ENCODE measurements at regions not wholly inside any gene's neighbourhood (a gene's known extent, or its start where the extent isn't known, plus 50 kb on each side); places are given as distances from the start of the nearest gene placed in this dataset.

GRCh38 chr3:96748139-96748538, 66.3 kb upstream of the EPHA6 start:
- ChIA-PET POLR2A (no interaction called here), CTCF (no interaction called here)
- no peak overlapping the region for H3K4me3 Mint-ChIP-seq (ENCODE audit: unreplicated experiment)
- intact Hi-C loops (cut with micrococcal nuclease; ENCODE audit: unreplicated experiment) = no loop called here
- no peaks in the 10 kb centered on the region for H3K27me3 Mint-ChIP-seq (ENCODE audit: insufficient read depth, unreplicated experiment)
- no TSS peak for BruUV-seq (replicated peaks)
- Histone ChIP-seq H3K4me1 (no peaks in the 10 kb centered on the region), H3K9me3 (no peaks in the 10 kb centered on the region; the same call in 1 of the 2 replicates), H3K27me3 (replicated peaks; ENCODE audit: control insufficient read depth, insufficient read depth, low read length) (no peaks in the 10 kb centered on the region), H3K36me3 (ENCODE audit: control insufficient read depth, insufficient read depth, low read length) (no peaks in the 10 kb centered on the region), H3K4me3 (ENCODE audit: low read depth, low read length) (no peak overlapping the region)
- peaks cover 21% of the 10 kb centered on the region for H3K9me3 Mint-ChIP-seq (ENCODE audit: unreplicated experiment)
- no peak overlapping the region for H3K27ac Mint-ChIP-seq (ENCODE audit: unreplicated experiment)
- peaks cover 10% of the 10 kb centered on the region for H3K4me1 Mint-ChIP-seq (ENCODE audit: low read depth, unreplicated experiment)
- TF ChIP-seq, protein P1, sequence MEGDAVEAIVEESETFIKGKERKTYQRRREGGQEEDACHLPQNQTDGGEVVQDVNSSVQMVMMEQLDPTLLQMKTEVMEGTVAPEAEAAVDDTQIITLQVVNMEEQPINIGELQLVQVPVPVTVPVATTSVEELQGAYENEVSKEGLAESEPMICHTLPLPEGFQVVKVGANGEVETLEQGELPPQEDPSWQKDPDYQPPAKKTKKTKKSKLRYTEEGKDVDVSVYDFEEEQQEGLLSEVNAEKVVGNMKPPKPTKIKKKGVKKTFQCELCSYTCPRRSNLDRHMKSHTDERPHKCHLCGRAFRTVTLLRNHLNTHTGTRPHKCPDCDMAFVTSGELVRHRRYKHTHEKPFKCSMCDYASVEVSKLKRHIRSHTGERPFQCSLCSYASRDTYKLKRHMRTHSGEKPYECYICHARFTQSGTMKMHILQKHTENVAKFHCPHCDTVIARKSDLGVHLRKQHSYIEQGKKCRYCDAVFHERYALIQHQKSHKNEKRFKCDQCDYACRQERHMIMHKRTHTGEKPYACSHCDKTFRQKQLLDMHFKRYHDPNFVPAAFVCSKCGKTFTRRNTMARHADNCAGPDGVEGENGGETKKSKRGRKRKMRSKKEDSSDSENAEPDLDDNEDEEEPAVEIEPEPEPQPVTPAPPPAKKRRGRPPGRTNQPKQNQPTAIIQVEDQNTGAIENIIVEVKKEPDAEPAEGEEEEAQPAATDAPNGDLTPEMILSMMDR (IDR thresholded peaks at IDR 0.05; ENCODE audit: insufficient read depth in 1 of 2, low read depth in 1 of 2, low read length in 1 of 2, severe bottlenecking in 1 of 2, unreplicated experiment in 1 of 2) = no peak
- peaks cover 6% of the 10 kb centered on the region for H3K36me3 Mint-ChIP-seq (ENCODE audit: insufficient read depth, unreplicated experiment)
- no peak for DNase-seq

GRCh38 chr3:96750094-96750767, 64.2 kb upstream of the EPHA6 start:
- Mint-ChIP-seq H3K4me1 (ENCODE audit: low read depth, unreplicated experiment) (peaks cover 16% of the 10 kb centered on the region), H3K9me3 (ENCODE audit: unreplicated experiment) (peaks cover 25% of the 10 kb centered on the region), H3K27me3 (ENCODE audit: insufficient read depth, unreplicated experiment) (no peaks in the 10 kb centered on the region), H3K36me3 (ENCODE audit: insufficient read depth, unreplicated experiment) (peaks cover 6% of the 10 kb centered on the region), H3K4me3 (ENCODE audit: unreplicated experiment) (no peak overlapping the region), H3K27ac (ENCODE audit: unreplicated experiment) (no peak overlapping the region)
- Histone ChIP-seq H3K9me3 (no peaks in the 10 kb centered on the region; the same call in 1 of the 2 replicates), H3K4me3 (ENCODE audit: low read depth, low read length) (no peak overlapping the region), H3K27me3 (replicated peaks; ENCODE audit: control insufficient read depth, insufficient read depth, low read length) (no peaks in the 10 kb centered on the region), H3K36me3 (ENCODE audit: control insufficient read depth, insufficient read depth, low read length) (no peaks in the 10 kb centered on the region), H3K4me1 (peaks cover 5% of the 10 kb centered on the region; the same call in 1 of the 2 replicates)
- TF ChIP-seq, protein P1 (IDR thresholded peaks at IDR 0.05; ENCODE audit: insufficient read depth in 1 of 2, low read depth in 1 of 2, low read length in 1 of 2, severe bottlenecking in 1 of 2, unreplicated experiment in 1 of 2) = no peak
- intact Hi-C loops (cut with micrococcal nuclease; ENCODE audit: unreplicated experiment) = no loop called here
- CTCF ChIA-PET = no interaction called here
- POLR2A ChIA-PET = no interaction called here
- DNase-seq = no peak
- no TSS peak for BruUV-seq (replicated peaks)

DNA sequence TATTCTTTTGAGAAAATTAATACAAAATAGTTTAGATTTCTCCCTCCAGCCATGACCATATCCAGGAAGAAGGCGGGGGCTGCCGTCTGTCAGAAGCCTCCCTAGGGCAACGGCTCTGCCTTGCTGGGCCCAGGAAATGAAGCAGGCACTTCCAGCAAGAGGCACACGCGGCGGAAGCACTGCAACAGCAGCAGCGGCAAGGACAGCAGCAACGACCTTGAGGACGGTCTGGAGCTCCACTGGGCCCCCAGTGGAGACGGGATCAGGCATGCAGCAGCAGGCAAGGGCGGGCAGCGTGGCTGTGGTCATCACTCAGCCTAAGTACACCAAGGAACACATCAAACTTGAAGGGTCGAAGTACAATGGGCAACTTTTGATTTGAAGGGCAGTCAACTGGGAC, 61.3 kb upstream of the EPHA6 start:
- intact Hi-C loops (cut with micrococcal nuclease; ENCODE audit: unreplicated experiment) = no loop called here
- H3K9me3 Mint-ChIP-seq (ENCODE audit: unreplicated experiment) = peaks cover 23% of the 10 kb centered on the region
- BruUV-seq (replicated peaks) = no TSS peak
- Histone ChIP-seq H3K9me3 (no peaks in the 10 kb centered on the region; the same call in 1 of the 2 replicates), H3K27me3 (replicated peaks; ENCODE audit: control insufficient read depth, insufficient read depth, low read length) (no peaks in the 10 kb centered on the region), H3K4me1 (peaks cover 28% of the 10 kb centered on the region), H3K4me3 (ENCODE audit: low read depth, low read length) (no peak overlapping the region), H3K36me3 (ENCODE audit: control insufficient read depth, insufficient read depth, low read length) (no peaks in the 10 kb centered on the region)
- no peaks in the 10 kb centered on the region for H3K27me3 Mint-ChIP-seq (ENCODE audit: insufficient read depth, unreplicated experiment)
- ChIA-PET POLR2A (no interaction called here), CTCF (no interaction called here)
- peaks cover 6% of the 10 kb centered on the region for H3K36me3 Mint-ChIP-seq (ENCODE audit: insufficient read depth, unreplicated experiment)
- TF ChIP-seq, protein P1 (IDR thresholded peaks at IDR 0.05; ENCODE audit: insufficient read depth in 1 of 2, low read depth in 1 of 2, low read length in 1 of 2, severe bottlenecking in 1 of 2, unreplicated experiment in 1 of 2) = no peak
- peaks cover 24% of the 10 kb centered on the region for H3K4me1 Mint-ChIP-seq (ENCODE audit: low read depth, unreplicated experiment)
- no peak overlapping the region for H3K4me3 Mint-ChIP-seq (ENCODE audit: unreplicated experiment)
- DNase-seq = no peak
- no peak overlapping the region for H3K27ac Mint-ChIP-seq (ENCODE audit: unreplicated experiment)

All from Caco-2 (cell line).